HG03342 (cell line): ENCODE measurements at regions not wholly inside any gene's neighbourhood (a gene's known extent, or its start where the extent isn't known, plus 50 kb on each side); places are given as distances from the start of the nearest gene placed in this dataset.

ENCODE experiments used
- ATAC-seq: cut with Tn5 transposase; IDR thresholded peaks from one replicate; pipeline ENCODE4 v1.9.1; 2021; ENCODE audit warnings: mild to moderate bottlenecking, moderate library complexity; ENCODE audit not compliant: unreplicated experiment

- ATAC-seq, result no peak
These were observed 1791.1 kb downstream of the MAT2B start for GRCh38 chr5:165296401-165297130.

GRCh38 chr5:165304193-165304827 is 1798.9 kb downstream of the MAT2B start:
- no peak for ATAC-seq

- no peak for ATAC-seq
These were observed 1800.2 kb downstream of the MAT2B start for GRCh38 chr5:165305596-165305995.

- no peak for ATAC-seq
These were observed 1804.0 kb downstream of the MAT2B start for GRCh38 chr5:165309446-165309845.

GRCh38 chr5:165310031-165310430 is 1804.6 kb downstream of the MAT2B start:
- ATAC-seq, result no peak

- no peak for ATAC-seq
These were observed 1816.5 kb downstream of the MAT2B start for GRCh38 chr5:165321912-165322311.

- ATAC-seq, result no peak
These were observed 1819.8 kb downstream of the MAT2B start for GRCh38 chr5:165325221-165325620.

GRCh38 chr5:165327631-165328030 is 1822.2 kb downstream of the MAT2B start:
- no peak for ATAC-seq

- ATAC-seq, result no peak
These were observed 1823.4 kb downstream of the MAT2B start for GRCh38 chr5:165328846-165329245.

GRCh38 chr5:165333623-165334022 is 1828.2 kb downstream of the MAT2B start:
- ATAC-seq, result no peak

- no peak for ATAC-seq
These were observed 1828.8 kb downstream of the MAT2B start for GRCh38 chr5:165334201-165334600.

- no peak for ATAC-seq
These were observed 1844.3 kb downstream of the MAT2B start for GRCh38 chr5:165349735-165350134.

GRCh38 chr5:165351342-165351741 is 1845.9 kb downstream of the MAT2B start:
- ATAC-seq, result no peak

GRCh38 chr5:165360366-165360765 is 1854.9 kb downstream of the MAT2B start:
- ATAC-seq, result no peak

- ATAC-seq, result no peak
These were observed 1855.5 kb downstream of the MAT2B start for GRCh38 chr5:165360784-165361542.

- ATAC-seq, result no peak
These were observed 1864.8 kb downstream of the MAT2B start for GRCh38 chr5:165370233-165370632.

- no peak for ATAC-seq
These were observed 1865.4 kb downstream of the MAT2B start for GRCh38 chr5:165370794-165371193.

- ATAC-seq, result no peak
These were observed 1869.8 kb downstream of the MAT2B start for GRCh38 chr5:165375201-165375600.

- ATAC-seq, result no peak
These were observed 1888.4 kb downstream of the MAT2B start for GRCh38 chr5:165393839-165394238.

GRCh38 chr5:165397516-165397915 is 1892.1 kb downstream of the MAT2B start:
- ATAC-seq, result no peak

- ATAC-seq, result no peak
These were observed 1894.7 kb downstream of the MAT2B start for GRCh38 chr5:165400086-165400485.

GRCh38 chr5:165404917-165405316 is 1899.5 kb downstream of the MAT2B start:
- no peak for ATAC-seq
